ENCODE measurements at regions not wholly inside any gene's neighbourhood (a gene's known extent, or its start where the extent isn't known, plus 50 kb on each side); places are given as distances from the start of the nearest gene placed in this dataset.

GRCh38 chr2:140086964-140087363 is 1306.8 kb upstream of the NXPH2 start:
- TF ChIP-seq CTCF (IDR thresholded peaks at IDR 0.05), result no peak
- TF ChIP-seq ZFX (IDR thresholded peaks at IDR 0.05; ENCODE audit: borderline replicate concordance), result no peak

Data from 22Rv1 (cell line).